SK-N-SH treated with all-trans-retinoic acid at 6 μM for 48 hours (cell line): ENCODE measurements at regions not wholly inside any gene's neighbourhood (a gene's known extent, or its start where the extent isn't known, plus 50 kb on each side); places are given as distances from the start of the nearest gene placed in this dataset.

ENCODE experiments used
- ARNTL ChIP-seq: fragments of 450-650 bp; formaldehyde crosslinking; IDR thresholded peaks from 2 replicates; pipeline ENCODE4 v1.5.0; 2020; ENCODE audit warnings: low read depth, mild to moderate bottlenecking, moderate library complexity, borderline replicate concordance
- ESRRG ChIP-seq: fragments of 250-450 bp; sonication (Bioruptor Pico); IDR thresholded peaks from 2 replicates; pipeline ENCODE4 v1.6.1; 2021; ENCODE audit warnings: mild to moderate bottlenecking
- PPARA ChIP-seq: fragments of 250-450 bp; sonication (Bioruptor Pico); IDR thresholded peaks from 2 replicates; pipeline ENCODE4 v1.5.0; 2020; ENCODE audit warnings: mild to moderate bottlenecking, borderline replicate concordance
- ZFP3 ChIP-seq: fragments of 250-450 bp; sonication (Bioruptor Pico); IDR thresholded peaks from 2 replicates; pipeline ENCODE4 v1.5.0; 2020; ENCODE audit warnings: mild to moderate bottlenecking, moderate library complexity
- ZNF70 ChIP-seq: fragments of 450-650 bp; formaldehyde crosslinking; IDR thresholded peaks from 2 replicates; pipeline ENCODE4 v1.5.0; 2020; ENCODE audit warnings: mild to moderate bottlenecking, moderate library complexity
- ZNF8 ChIP-seq: fragments of 450-650 bp; formaldehyde crosslinking; IDR thresholded peaks from 2 replicates; pipeline ENCODE4 v1.5.0; 2020; ENCODE audit warnings: mild to moderate bottlenecking, moderate library complexity

DNA sequence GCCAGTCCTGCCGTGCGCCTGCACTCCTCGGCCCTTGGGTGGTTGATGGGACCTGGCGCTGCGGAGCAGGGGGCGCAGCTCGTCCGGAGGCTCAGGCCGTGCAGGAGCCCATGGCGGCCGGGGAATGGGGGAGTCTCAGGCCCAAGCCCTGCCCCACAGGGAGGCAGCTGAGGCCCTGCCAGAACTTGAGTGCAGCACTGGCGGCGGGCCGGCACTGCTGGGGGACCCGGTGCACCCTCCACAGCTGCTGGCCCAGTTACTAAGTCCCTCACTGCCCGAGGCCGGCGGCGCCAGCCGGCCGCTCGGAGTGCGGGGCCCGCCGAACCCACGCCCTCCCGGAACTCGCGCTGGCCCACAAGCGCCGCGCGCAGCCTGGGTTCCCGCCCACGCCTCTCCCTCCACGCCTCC, 190.9 kb upstream of the MME start:
- no peak for TF ChIP-seq PPARA
- no peak for TF ChIP-seq ESRRG (CRISPR knock-in tag)
- TF ChIP-seq ZFP3 (CRISPR knock-in tag) = no peak
- no peak for TF ChIP-seq ARNTL
- no peak for TF ChIP-seq ZNF70 (CRISPR knock-in tag)
- TF ChIP-seq ZNF8 (CRISPR knock-in tag) = no peak
